Type B pancreatic cell (in vitro differentiated cells): ENCODE measurements at regions not wholly inside any gene's neighbourhood (a gene's known extent, or its start where the extent isn't known, plus 50 kb on each side); places are given as distances from the start of the nearest gene placed in this dataset.

Experiments
- DNase-seq: peaks from one replicate; pipeline ENCODE4 v3.0.0; 2021; ENCODE audit warnings: mixed read lengths; ENCODE audit not compliant: unreplicated experiment; ENCODE audit errors: extremely low spot score
- H3K27ac Mint-ChIP-seq: 2 replicates; pipeline ENCODE4 v1.8.0; 2021; ENCODE audit warnings: mild to moderate bottlenecking, mixed read lengths
- H3K27me3 Mint-ChIP-seq: 2 replicates; pipeline ENCODE4 v1.8.0; 2021; ENCODE audit warnings: mixed read lengths
- H3K36me3 Mint-ChIP-seq: 2 replicates; pipeline ENCODE4 v1.8.0; 2021; ENCODE audit warnings: mixed read lengths
- H3K4me1 Mint-ChIP-seq: one replicate; pipeline ENCODE4 v1.8.0; 2021; ENCODE audit warnings: mixed read lengths; ENCODE audit not compliant: unreplicated experiment
- H3K4me3 Mint-ChIP-seq: 2 replicates; pipeline ENCODE4 v1.8.0; 2021; ENCODE audit warnings: mild to moderate bottlenecking, mixed read lengths
- H3K9me3 Mint-ChIP-seq: 2 replicates; pipeline ENCODE4 v1.8.0; 2021; ENCODE audit warnings: mixed read lengths
- CTCF ChIP-seq: fragments of 200-600 bp; sonication (generic); conservative IDR thresholded peaks from 2 replicates; pipeline ENCODE4 v1.5.0; 2021; ENCODE audit warnings: antibody characterized with exemption, mild to moderate bottlenecking

- TF ChIP-seq CTCF: no peak
- H3K4me1 Mint-ChIP-seq: peaks cover 6% of the 10 kb centered on the region
Observed at GRCh38 chr14:62189698-62190097, 427.5 kb downstream of the SNAPC1 start.

DNA sequence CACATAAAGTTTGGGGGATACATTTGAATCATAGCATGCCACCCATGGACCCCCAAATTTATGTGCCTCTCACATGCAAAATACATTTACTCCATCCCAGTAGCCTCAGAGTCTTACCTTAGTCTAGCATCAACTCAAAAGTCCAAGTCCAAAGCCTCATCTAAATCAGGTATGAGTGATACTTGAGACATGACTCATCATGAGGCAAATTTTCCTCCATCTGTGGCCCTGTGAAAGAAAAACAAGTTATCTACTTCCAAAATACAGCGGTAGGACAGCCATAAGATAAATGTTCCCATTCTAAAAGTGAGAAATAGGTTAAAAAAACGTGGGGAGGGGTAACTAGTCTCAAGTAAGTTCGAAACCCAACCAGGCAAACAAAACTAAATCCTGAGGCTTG lies 444.2 kb downstream of the SNAPC1 start:
- H3K9me3 Mint-ChIP-seq: peaks cover 13% of the 10 kb centered on the region
- no peaks in the 10 kb centered on the region for H3K4me1 Mint-ChIP-seq
- no peak for DNase-seq
- no peak overlapping the region for H3K4me3 Mint-ChIP-seq
- H3K27me3 Mint-ChIP-seq: no peaks in the 10 kb centered on the region
- no peak for TF ChIP-seq CTCF
- H3K27ac Mint-ChIP-seq: no peak overlapping the region
- H3K36me3 Mint-ChIP-seq: no peaks in the 10 kb centered on the region

More at GRCh38 chr14:62189698-62190097, 427.5 kb downstream of the SNAPC1 start:
- Mint-ChIP-seq H3K4me3 (no peak overlapping the region), H3K27ac (no peak overlapping the region), H3K27me3 (peaks cover 17% of the 10 kb centered on the region), H3K36me3 (no peaks in the 10 kb centered on the region), H3K9me3 (no peaks in the 10 kb centered on the region)
- no peak for DNase-seq

GRCh38 chr14:62209287-62209899 lies 447.2 kb downstream of the SNAPC1 start:
- TF ChIP-seq CTCF: no peak
- no peak for DNase-seq
- Mint-ChIP-seq H3K27ac (no peak overlapping the region), H3K4me3 (no peak overlapping the region), H3K36me3 (no peaks in the 10 kb centered on the region), H3K27me3 (no peaks in the 10 kb centered on the region), H3K9me3 (peaks cover 13% of the 10 kb centered on the region), H3K4me1 (no peaks in the 10 kb centered on the region)

DNA sequence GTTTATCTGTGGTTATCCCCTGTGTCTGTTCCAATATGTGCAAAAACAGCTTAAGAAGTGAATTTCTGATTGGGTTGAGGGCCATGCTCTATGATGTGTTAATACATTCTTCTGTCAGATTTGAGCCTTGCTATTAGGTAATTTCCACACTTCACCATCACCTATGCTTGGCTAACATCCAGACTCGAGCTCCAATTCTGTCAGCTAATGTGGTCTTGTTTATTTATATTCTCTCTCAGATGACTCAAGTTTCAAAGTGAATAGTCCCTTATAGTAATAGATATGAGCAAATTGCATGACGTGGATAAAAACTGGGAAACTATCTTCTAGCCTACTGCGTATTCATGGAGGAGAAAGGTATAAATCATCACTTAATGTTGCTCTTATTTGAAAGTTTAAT lies 451.3 kb downstream of the SNAPC1 start:
- no peak overlapping the region for H3K27ac Mint-ChIP-seq
- DNase-seq: no peak
- H3K4me1 Mint-ChIP-seq: no peaks in the 10 kb centered on the region
- no peaks in the 10 kb centered on the region for H3K9me3 Mint-ChIP-seq
- no peak for TF ChIP-seq CTCF
- H3K27me3 Mint-ChIP-seq: no peaks in the 10 kb centered on the region
- H3K36me3 Mint-ChIP-seq: no peaks in the 10 kb centered on the region
- H3K4me3 Mint-ChIP-seq: no peak overlapping the region

GRCh38 chr14:62216121-62216520 lies 453.9 kb downstream of the SNAPC1 start:
- no peak for TF ChIP-seq CTCF
- no peak for DNase-seq
- H3K4me1 Mint-ChIP-seq: no peaks in the 10 kb centered on the region
- H3K4me3 Mint-ChIP-seq: no peak overlapping the region
- no peaks in the 10 kb centered on the region for H3K36me3 Mint-ChIP-seq
- no peak overlapping the region for H3K27ac Mint-ChIP-seq
- H3K27me3 Mint-ChIP-seq: no peaks in the 10 kb centered on the region
- no peaks in the 10 kb centered on the region for H3K9me3 Mint-ChIP-seq

- no peak for TF ChIP-seq CTCF
- Mint-ChIP-seq H3K9me3 (peaks cover 4% of the 10 kb centered on the region), H3K36me3 (no peaks in the 10 kb centered on the region), H3K27ac (no peak overlapping the region), H3K4me1 (no peaks in the 10 kb centered on the region), H3K27me3 (no peaks in the 10 kb centered on the region), H3K4me3 (no peak overlapping the region)
- DNase-seq: no peak
Observed at GRCh38 chr14:62234849-62235248, 472.6 kb downstream of the SNAPC1 start.
